GF-D8 (cell line): ENCODE measurements at regions not wholly inside any gene's neighbourhood (a gene's known extent, or its start where the extent isn't known, plus 50 kb on each side); places are given as distances from the start of the nearest gene placed in this dataset.
"Not testable (repeated sequence)": the region's sequence is repeated elsewhere in the genome, so short reads cannot be mapped to it uniquely, and the experiment has no call there.

Source experiments
- DNase-seq: peaks from one replicate; lab custom pipeline; 2025; lab: John Stamatoyannopoulos, UW

- DNase-seq, result no peak
These were observed 163.9 kb upstream of the PPP1R3A start for GRCh38 chr7:114082642-114083165.

GRCh38 chr7:114081606-114082425 lies 163.0 kb upstream of the PPP1R3A start:
- no peak for DNase-seq

GRCh38 chr7:114077158-114077524 lies 158.3 kb upstream of the PPP1R3A start:
- DNase-seq, result not testable (repeated sequence)

- not testable (repeated sequence) for DNase-seq
These were observed 157.8 kb upstream of the PPP1R3A start for GRCh38 chr7:114076392-114077157.

GRCh38 chr7:114073701-114074100 lies 154.9 kb upstream of the PPP1R3A start:
- no peak for DNase-seq

- no peak for DNase-seq
These were observed 151.4 kb upstream of the PPP1R3A start for GRCh38 chr7:114070246-114070645.

- DNase-seq, result no peak
These were observed 144.0 kb upstream of the PPP1R3A start for GRCh38 chr7:114062810-114063209.

- DNase-seq, result no peak
These were observed 133.1 kb upstream of the PPP1R3A start for GRCh38 chr7:114051871-114052331.

GRCh38 chr7:114050571-114050970 lies 131.8 kb upstream of the PPP1R3A start:
- DNase-seq, result no peak

GRCh38 chr7:114048386-114049235 lies 129.8 kb upstream of the PPP1R3A start:
- DNase-seq, result no peak

- no peak for DNase-seq
These were observed 129.1 kb upstream of the PPP1R3A start for GRCh38 chr7:114047889-114048288.

- DNase-seq, result no peak
These were observed 114.7 kb upstream of the PPP1R3A start for GRCh38 chr7:114033475-114033874.

- no peak for DNase-seq
These were observed 107.8 kb upstream of the PPP1R3A start for GRCh38 chr7:114026486-114027089.

GRCh38 chr7:114021135-114021534 lies 102.3 kb upstream of the PPP1R3A start:
- DNase-seq, result no peak

GRCh38 chr7:114008696-114009095 lies 89.9 kb upstream of the PPP1R3A start:
- DNase-seq, result no peak

- DNase-seq, result no peak
These were observed 88.6 kb upstream of the PPP1R3A start for GRCh38 chr7:114007386-114007785.

- no peak for DNase-seq
These were observed 80.1 kb upstream of the PPP1R3A start for GRCh38 chr7:113998934-113999333.

GRCh38 chr7:113996405-113996804 lies 77.6 kb upstream of the PPP1R3A start:
- no peak for DNase-seq

GRCh38 chr7:113986216-113986615 lies 67.4 kb upstream of the PPP1R3A start:
- no peak for DNase-seq

GRCh38 chr7:113976508-113976907 lies 57.7 kb upstream of the PPP1R3A start:
- DNase-seq, result no peak

- no peak for DNase-seq
These were observed 49.9 kb upstream of the PPP1R3A start for GRCh38 chr7:113968713-113969112.
